Stimulated activated CD4-positive, alpha-beta T cell treated with anti-CD3 and anti-CD28 coated beads, Interleukin-12 subunit alpha, Interleukin-12 subunit beta, amount 100 ng/mL, for 4 hours (primary cell): ENCODE measurements at regions not wholly inside any gene's neighbourhood (a gene's known extent, or its start where the extent isn't known, plus 50 kb on each side); places are given as distances from the start of the nearest gene placed in this dataset.
A peak's percentile ranks its signal among the peaks of the same experiment; 100 is the strongest.
"Not testable (repeated sequence)": the region's sequence is repeated elsewhere in the genome, so short reads cannot be mapped to it uniquely, and the experiment has no call there.

Experiments
- DNase-seq: peaks from one replicate; pipeline ENCODE4 v3.0.0-alpha.2; 2020

- not testable (repeated sequence) for DNase-seq
These were observed 199.4 kb downstream of the BCR start for GRCh38 chr22:23379540-23380229.

DNA sequence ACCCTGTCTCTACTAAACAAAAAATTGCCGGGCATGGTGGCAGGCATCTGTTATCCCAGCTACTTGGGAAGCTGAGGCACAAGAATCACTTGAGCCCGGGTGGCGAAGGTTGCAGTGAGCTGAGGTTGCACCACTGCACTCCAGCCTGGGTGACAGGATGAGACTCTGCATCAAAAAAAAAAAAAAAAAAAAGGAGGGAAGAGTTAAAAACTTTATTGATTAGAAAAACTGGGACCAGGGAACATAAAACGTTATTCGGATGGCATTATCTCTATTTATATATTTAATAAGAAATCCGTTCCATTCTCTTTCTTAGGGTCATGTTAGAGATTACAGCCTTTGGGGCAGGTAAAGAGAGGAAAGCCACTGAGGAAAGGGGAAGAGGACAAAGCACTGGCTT is 197.5 kb downstream of the BCR start:
- no peak for DNase-seq

DNA sequence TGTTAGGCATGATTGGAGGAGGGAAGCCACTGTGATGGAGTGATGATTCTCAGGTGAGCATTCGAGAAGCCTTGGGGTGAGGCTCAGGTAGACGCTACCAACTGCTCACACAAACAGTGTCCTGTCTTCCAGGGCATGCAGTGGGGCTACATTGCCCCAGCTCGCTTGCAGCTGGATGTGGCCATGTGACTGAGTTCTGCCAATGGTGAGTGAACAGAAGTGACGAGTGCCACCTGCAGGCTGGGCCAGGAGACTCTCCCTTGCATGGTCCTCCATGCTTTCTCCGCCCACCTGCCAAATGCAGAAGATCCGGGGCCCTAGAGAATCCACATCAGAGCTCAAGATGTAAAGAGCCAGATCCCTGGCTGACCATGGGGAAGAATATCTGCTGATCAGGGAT is 195.9 kb downstream of the BCR start:
- DNase-seq, result peak; percentile 9

DNA sequence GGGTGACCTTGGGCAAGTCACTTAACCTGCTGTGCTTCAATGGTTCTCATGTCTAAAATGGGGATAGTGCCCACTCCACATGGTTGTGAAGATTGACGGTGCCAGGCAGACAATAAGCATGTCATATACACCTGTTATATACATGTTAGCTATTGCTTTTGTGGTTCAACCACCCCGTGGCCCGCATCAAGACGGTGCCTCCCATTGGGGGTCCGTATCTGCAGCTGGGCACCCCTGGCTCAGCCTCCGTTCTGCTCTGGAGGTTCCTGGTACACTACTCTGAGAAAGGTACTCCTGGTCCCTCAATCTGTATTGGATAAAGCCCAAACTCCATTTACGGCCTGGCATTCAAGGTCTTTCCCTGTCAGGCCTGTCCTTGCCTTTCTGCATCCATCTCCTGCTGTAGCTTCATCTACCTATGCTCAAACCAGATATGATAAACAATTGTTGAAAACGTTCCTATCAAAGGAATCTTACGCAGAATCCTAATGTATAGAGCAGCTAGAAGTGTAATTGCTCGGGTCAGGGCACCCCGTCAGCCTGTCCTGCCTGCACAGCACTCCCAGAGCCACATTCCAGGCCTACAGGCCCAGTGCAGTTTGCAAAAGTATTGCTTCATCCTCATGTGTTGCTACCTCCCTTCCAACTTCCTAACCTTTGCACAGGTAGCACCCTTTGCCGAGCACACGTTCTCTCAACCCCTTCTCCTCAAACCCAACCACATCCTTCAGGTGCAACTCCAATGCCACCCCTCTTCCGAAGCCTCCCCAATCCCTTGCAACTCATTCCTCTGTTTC is 194.9 kb downstream of the BCR start:
- DNase-seq, result no peak

DNA sequence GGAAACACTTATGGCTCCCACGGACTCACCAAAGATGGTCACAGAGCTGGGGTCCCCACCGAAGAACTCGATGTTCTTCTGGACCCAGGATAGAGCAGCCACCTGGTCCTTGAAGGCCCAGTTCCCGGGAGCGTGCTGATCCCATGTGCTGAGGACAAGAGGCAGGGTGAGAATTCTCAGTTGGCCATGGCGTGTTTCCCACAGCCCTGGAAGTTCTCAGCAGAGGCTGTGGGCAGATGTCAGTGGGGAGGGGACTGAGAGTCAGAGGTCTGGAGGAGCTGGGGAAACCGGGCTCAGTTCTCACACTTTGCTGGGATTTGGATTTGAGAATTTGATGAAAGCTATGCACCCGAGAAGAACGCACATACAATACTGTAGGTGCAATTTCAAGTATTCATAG is 193.3 kb downstream of the BCR start:
- DNase-seq, result no peak

GRCh38 chr22:23370251-23370650 is 189.9 kb downstream of the BCR start:
- DNase-seq, result no peak

- no peak for DNase-seq
These were observed 188.9 kb downstream of the BCR start for GRCh38 chr22:23369054-23369685.
